Lung microvascular endothelial cell (primary cell): ENCODE measurements at regions not wholly inside any gene's neighbourhood (a gene's known extent, or its start where the extent isn't known, plus 50 kb on each side); places are given as distances from the start of the nearest gene placed in this dataset.
"Not testable (repeated sequence)": the region's sequence is repeated elsewhere in the genome, so short reads cannot be mapped to it uniquely, and the experiment has no call there.

Experiments
- DNase-seq, 2 donors: peaks; one replicate each; pipeline versions ENCODE4 v3.0.0 to v3.0.0-alpha.2; 2010; ENCODE audit warnings: low read depth in 2 of 2

DNA sequence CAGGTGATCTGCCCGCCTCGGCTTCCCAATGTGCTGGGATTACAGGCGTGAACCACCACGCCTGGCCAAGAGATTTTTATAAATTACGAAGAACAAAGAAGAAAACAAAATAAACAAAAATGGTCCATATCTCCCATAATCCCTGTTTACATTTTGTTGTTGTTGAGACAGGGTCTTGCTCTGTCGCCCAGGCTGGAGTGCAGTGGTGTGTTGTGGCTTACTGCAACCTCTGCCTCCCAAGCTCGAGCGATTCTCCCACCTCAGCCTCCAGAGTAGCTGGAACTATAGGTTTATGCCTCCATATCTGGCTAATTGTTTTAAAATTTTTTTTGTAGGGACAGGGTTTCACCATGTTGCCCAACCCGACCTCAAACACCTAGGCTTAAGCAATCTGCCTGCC, 156.1 kb downstream of the ZNF664 start:
- DNase-seq: no peak

DNA sequence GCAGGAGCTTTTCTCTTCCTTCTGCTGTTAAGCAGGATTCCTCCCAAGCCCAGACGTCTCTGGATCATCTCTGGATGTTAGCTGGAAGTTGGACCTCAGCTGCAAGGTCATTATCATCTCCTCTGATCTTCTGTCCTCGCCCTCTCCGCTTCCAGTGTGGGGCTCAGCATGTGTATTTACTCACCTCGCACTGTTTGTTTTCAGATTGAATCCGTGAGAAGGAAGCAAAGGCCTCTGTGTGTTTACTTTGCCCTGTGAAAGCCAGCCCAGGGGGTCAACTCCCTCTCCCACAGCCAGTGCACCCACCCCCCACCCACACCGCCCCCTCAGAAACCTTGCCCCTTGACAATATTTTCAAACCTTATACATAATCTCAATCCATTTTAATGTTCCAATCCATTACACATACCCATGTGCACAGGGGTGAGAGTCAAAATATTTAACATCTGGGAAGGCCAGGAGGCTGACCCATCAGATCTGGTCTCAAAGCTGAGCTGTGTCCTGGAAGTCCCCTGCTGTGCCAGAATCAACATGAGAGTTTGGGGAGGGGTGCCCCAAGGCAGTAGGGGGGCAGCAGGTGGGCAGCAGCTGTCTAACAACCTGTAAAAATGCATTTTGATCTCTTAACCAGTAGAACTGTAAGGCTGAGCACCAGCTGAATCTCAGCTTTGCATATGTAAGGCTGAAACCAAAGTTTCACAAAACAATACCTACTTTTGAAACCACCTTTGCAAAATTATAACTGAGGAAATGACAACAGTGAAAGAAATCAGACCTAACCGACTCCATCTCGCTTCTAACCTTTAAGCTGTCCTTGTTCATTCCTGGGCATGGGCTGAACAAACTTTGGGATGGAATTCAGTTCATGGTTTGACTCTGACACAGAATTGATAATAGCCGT, 157.9 kb downstream of the ZNF664 start:
- DNase-seq: no peak

DNA sequence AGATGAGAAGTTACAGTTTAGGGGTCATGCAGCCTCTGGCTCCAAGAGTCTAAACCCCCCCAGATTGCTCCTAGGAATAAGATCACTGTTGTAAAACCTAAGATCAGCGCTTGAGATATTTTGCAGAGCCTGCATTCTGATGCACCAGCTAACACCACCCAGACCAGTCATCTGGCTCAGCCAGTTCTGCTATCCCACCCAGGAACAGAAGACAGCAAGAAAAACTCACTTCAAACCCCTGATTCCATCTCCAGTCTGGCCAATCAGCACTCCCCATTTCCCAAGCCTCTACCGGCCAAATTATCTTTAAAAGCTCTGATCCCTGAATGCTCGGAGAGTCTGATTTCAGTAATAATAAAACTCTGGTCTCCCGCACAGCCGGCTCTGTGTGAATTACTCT, 158.6 kb downstream of the ZNF664 start:
- no peak for DNase-seq

DNA sequence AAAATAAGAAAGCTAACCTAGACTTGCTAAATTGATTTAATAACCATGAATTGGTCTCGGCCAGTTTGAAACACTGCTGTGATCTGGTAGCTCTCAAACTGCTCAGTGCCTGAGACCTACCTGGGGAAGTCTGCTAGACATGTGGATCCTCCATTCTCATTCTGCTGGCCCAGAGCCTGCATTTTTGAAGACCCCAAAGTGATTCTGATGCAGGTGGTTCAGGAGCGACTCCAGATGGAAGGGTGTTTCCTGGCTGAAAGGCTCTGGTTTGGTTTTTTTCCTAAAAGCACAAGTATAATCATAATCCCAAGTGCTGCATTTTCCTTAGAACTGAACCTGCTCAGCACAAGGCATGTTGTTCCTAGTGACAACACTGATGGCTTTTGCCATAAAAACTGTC, 159.5 kb downstream of the ZNF664 start:
- DNase-seq: no peak

DNA sequence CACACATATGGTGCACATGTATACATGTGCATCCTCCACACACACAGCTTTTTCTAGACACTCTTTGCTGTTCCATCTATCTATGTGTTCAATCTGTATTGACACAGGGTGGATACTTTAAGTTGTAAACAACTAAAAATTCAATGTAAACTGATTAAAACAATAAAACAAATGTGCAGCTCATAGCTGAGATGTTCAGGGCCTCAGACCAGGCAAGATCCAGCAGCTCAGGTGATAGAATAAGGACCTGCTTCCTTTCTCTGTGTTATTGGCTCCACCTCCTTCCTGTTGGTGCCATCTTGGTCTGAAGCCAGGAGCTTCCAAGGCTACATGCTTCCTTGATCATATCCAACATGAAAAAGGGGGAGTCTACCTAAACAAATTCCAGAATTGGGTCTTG, 158.1 kb upstream of the RFLNA start:
- no peak for DNase-seq

DNA sequence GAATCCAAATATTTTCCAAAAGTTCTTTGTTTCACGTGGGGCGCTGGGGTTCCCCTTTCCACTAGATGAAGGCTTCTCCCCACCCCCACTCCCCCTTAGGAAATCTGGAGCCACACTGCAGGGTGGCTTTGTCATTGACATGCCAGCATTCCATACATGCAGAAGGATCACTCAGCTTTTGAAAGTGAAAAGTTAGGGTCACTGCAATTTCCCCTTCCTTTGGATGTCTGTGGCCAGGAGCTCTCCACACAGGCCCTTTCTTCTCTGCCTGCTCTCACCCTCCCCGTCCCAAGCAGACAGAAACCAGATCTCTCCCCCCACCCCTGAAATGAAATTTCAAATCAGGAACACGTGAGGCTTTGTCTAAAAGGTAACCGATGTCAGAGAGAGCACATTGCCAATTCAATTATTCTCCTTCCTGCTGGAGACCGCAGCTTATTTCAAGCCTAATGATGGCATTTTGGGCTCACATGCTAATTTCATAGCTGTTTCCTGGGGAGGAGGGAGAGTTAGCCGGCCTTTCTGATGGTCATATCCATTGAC, 153.9 kb upstream of the RFLNA start:
- DNase-seq: no peak

DNA sequence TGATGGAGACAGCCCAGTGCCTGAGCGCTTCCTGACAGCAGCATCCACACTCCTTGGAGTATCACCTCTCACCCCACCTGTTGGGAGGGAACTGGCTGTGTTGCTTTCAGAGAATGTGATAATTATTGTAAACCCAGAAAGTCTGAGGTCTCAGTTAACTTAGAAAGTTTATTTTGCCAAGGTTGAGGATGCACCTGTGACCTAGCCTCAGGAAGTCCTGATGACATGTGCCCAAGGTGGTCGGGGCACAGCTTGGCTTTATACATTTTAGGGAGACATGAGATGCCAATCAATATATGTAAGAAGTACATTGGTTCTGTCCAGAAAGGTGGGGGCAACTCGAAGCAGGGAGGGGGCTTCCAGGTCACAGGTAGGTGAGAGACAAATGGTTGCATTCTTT, 153.3 kb upstream of the RFLNA start:
- DNase-seq: not testable (repeated sequence)

DNA sequence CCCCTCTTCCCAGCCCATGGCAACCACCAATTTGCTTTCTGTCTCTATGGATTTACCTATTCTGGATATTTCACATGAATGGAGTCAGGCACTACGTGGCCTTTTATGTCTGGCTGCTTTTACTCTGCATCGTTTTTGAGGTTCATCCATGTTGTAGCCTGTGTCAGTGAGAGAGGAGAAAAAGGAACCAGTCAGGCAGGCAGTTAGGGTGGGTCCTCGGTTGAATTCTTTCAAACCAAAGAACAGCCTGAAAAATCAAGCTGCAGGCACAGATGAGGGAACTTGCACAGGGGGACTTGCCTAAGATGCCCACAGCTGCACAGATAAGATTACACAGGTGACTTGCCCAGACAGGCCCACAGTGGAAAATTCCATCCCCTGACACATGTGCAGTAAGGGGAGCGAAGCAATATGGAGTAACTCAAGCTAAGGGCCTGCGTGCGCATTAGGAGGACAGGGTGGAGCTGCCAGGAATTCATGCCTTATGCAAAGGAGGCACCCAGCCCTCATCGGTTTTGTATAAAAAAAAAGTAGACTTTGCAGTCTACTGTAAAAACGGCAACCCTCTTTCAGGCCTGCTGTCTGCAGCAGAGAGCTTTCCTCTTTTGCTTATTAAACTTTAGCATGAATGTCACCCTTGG, 152.4 kb upstream of the RFLNA start:
- no peak for DNase-seq

DNA sequence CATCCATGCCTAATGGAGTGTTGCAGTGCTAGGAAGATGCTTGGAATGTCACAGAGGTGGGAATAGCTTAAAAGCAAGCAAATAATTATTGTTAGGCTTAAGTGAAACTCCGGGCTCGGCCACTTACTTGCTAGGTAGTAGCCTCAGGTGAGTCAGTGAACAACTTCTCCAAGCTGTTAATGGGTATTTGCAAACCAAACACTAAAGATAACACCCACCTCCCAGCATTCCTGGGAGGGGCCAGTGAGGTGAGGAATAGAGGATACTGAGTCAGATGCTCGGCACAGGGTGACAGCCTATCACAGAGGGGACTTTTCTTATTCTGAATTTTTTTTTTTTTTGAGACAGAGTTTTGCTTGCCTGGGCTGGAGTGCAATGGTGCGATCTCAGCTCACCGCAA, 151.2 kb upstream of the RFLNA start:
- no peak for DNase-seq

DNA sequence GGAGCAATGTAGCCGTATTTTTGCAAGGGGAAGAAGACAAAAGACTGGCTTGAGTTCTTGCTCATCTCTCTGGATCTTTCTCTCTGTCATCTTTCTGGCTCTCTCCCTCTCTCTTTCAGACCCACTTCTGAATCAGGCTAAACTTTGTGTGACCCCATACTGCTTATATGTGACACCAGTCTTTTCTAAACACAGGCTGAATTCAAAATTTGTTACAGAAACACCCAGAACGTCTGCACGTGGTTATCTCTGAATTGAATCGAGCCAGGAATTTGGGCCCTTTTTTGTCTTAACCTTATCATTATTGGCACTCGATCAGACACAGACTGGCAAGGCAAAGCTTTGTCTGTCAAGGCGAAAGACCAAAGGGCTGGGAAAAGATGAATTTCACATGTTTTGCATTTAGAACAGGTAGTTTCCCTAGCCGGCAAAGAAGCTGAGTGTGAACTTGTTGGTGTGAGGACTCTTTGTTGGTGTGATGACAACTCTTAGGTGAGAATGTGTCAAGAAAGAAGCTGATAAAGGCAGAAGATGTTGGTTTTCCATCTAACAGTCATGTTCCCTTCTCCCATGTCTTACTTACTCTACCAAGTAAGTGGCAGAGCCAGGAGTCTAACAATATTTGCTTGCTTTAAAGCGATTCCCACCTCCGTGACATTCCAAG, 150.2 kb upstream of the RFLNA start:
- no peak for DNase-seq

DNA sequence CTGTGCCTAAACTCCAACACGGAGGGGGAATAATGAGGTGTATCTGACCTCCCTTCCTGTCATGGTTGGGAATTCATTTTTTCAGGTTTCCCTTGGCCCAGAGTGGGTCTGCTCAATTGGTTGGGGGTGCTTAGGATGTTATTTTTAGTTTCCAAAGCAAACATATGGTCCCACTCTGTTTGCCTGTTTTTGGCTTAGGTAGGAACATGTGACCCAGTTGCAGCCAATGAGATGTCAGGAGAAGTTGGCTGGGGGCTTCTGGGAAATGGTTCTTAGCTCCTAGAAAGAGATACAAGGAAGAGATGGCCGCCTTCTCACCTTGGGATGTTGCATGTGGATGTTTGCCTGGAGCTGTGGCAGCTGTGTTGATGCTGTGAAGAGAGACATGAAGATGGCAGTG, 147.9 kb upstream of the RFLNA start:
- DNase-seq: peak in 1 of 2 donors; percentile 4

DNA sequence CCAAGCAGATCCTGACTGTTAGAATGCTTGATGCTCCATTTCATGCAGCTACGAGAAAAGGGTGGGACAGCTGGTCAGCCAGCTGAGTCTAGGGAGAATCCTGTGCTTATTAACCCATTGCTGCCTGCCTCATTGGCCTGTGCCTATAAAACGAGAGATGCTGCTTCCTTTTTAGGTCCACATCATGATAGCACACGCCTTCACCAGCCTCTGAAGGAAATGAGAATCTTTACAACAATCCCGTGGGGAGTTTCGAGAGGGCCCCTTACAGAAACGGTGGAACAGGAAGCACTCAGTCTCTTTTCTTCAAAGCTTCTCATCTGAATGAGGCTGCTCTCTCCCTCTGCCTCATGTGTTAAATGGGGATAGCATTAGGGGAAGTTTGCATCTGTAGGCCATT, 147.3 kb upstream of the RFLNA start:
- no peak for DNase-seq

DNA sequence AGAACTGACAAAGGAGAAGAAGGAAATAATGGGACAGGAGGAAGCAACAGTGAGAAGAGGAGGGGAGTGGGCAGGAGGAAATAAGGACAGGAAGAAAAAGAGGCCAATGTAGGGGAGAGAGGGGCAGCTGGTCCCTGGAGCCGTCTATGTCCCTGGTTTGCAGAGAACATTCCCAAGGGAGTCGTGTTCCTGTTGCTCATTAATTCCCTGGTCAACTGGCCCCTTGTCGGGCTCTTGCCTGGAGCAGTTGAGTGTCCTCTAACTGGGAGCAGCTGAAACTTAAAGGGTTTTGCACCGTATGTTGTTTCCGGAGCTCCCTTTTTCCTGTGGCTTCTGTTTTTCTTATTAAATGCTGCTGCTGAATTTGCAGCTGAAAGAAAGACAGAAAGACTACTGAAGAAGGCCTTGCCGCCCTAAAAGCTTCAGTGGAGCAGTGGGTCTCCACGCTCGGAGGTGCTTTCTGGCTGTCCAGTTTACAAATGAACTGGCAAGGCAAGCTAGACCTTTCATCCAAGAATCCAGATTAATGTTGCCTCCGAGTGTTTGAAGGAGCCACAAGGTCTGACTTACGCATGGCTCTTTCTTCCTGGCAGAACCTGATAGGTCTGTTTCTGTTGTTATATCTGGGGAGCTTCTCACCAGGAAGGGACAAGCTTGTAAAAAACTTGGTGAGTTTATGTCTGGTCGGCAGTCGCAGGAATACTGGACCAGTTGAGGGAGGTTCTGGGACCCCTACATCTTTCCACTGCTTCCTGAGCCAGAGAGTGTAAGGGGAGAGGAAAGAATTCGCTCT, 146.2 kb upstream of the RFLNA start:
- DNase-seq: no peak

DNA sequence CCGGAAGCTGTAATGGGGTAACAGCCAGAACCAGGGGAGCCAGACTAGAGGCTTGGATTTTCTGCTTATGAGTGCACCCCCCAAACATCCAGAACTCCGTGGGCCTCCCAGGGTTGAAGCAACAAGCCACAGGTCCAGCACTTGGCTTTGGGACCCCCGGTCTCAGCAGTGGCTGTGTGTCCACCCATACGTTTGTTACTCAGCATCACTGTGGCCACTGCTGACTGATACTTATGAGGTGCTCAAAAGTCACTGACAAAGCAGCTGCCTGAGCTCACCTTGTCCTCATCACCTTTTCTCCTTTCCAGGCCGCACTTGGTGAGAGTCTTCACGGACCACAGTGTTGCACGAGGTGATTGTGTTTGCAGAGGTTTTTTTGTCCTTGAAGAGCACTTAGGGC, 145.6 kb upstream of the RFLNA start:
- DNase-seq: no peak

DNA sequence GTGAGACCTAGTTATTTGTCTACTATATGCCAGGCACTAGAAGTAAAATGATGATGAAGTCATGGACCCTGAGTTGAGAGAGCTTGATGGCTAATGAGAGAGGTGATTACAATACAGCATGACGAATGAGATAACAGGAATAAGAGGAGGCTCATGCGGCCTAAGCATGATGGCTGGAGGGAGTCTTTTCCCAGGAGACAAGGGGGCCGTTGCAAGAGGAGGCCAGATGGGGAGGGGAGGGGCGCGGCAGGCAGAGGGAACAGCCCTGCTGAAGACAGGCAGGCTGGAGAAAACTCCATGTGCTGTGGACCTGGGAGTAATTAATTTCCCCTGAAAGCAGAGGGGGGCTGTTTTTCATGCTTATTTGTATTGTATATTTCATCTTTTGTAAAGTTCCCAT, 144.7 kb upstream of the RFLNA start:
- no peak for DNase-seq

DNA sequence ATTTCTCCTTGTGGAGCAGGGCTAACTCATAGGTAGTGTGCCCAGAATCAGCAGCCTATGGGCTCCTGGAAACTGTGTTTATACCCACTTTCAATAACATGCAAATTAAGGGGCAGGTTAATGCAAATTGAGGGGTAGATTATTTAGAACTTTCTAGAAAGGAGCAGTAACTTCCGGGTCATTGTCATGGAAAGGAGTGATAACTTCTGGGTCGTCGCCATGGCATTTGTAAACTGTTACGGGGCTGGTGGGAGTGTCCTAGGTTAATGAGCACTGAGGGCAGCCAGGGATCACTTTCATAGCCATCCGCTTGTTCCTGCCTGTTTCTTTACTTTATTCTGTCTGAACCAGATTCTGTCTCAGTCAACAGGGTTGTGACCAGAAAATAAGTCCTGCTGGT, 143.3 kb upstream of the RFLNA start:
- DNase-seq: no peak

DNA sequence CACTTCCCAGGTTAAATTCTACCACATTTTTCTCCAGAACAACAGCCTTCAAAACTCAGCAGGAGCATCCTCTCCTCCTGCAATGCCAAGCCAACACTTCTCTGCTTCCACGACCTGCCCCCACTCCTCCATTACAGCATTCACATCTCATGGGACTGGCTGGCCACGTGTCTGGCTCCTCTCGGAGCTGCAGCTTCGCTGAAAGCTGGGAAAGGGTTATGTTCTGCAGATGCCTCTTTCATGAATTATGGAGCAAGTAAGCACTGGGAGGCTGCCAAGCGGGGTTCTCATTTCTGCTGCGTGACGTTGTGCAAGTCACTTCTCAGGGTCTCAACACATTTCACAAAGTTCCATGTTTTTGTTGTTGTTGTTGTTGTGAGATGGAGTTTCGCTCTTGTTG, 142.2 kb upstream of the RFLNA start:
- no peak for DNase-seq

DNA sequence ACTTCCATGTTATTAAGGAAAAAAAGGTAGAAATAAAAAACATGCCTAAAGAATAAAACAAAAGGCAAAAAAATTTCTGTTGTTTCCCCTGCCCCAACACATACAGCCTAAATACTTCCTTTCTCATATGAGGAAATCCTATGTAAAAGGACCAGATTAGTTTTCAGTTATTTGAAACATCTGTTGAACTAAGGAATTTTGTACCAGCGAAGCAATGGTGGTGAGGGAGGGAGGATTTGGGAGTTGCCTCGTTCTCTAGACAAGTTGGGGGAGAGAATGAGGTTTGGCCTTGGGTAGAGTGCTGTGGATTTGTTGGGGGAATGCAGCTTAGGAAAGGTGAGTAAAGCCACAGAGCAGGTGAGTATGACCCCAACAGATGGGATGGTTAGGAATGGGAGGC, 141.5 kb upstream of the RFLNA start:
- DNase-seq: no peak

DNA sequence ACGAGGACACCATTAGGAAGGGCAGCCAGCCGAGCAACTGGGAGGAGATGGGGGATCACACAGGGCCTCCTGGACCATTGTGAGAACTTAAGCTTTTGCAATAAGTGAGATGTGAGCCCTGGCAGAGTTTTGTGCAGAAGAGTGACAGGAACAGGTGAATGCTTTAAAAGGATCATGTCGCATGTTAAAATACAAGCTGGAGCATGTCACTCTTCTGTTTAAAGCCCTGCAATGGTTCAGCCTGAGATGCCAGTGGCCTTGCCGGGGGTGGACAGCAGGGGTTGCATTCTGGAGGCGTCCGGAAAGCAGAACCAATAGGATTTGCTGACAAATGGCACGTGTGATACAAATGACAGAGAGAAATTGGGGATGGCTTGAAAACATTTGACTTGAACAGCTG, 137.5 kb upstream of the RFLNA start:
- no peak for DNase-seq

DNA sequence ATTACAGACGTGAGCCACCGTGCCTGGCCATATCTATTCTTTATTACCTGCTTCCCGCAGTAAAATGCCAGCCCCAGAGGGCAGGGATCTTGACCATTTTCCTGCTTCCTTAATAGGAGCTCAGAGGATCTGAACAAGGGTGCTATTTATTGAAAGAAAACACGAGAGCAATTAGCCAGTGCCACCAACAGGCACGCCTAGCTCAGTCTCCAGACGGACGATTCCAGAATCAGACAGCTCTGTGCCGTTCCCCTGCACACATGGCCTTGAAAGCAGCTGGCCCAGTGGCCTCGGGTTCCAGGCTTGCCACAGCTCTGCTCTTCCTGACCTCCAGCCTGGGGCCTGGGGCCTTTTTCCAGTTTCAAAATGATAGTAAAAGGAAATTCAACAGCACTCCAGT, 135.2 kb upstream of the RFLNA start:
- no peak for DNase-seq

DNA sequence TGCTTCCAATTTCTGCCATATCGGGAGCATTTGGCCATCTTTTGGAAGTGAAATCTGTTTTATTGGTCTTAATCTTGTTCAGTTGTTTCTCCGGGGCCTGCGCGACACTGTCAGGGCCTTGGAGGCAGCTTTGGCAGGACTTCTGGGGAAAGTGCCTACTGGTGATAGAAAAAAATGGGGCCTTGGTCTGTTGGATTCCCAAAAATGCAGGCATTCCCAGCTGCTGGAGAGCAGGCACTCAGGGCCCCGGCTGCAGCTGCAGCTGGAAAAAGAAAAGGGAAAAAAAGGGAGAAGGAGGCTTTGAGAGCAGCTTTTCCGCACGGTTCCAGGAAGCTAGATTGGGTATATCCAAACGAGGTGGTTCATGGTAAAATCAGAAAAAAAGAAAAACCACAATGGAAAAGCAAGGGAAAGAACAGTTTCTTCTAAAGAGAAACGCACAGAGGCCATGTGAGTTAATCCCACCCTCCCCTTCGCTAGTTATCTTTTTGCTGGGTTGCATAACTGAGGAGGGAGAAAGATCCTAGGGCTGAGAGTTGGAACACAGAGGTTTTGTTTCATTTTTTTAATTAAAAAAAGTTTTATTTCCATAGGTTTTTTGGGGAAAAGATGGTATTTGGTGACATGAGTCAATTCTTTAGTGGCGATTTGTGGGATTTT, 134.7 kb upstream of the RFLNA start:
- DNase-seq: no peak
